ENCODE measurements at regions not wholly inside any gene's neighbourhood (a gene's known extent, or its start where the extent isn't known, plus 50 kb on each side); places are given as distances from the start of the nearest gene placed in this dataset.

DNA sequence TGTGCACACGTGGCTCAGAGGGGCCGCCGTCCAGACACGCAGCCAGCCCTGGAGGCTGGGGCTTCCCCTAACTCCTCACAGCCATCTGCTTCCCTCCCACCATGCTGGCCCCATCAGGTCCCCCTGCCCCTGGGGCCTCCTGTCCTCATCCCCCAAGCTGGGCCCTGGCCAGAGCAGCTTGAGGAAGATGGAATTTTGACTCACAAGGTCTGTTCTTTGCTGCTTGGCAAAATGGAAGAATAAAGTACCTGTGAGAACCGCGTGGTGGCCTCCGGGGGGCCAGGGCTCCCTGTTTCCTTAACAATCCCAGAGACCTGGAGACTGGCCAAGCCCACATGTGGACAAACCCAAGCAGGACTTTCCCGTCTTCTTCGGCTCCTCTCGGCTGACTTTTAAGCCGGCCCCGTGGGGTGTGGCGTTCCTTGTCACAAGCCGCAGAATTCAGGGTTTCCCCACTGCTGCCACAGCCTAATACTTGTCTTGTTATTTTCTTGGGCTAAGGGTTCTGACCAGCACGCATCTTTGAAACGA, 872.8 kb downstream of the BRD1 start:
- ATAC-seq, result no peak
- TF ChIP-seq CSDC2 (CRISPR knock-in tag; IDR thresholded peaks at IDR 0.05) (no peak), OSR1 (CRISPR knock-in tag; IDR thresholded peaks at IDR 0.05) (no peak), ZNF70 (CRISPR knock-in tag; IDR thresholded peaks at IDR 0.05) (no peak), ZNF8 (CRISPR knock-in tag; IDR thresholded peaks at IDR 0.05) (no peak), PPARA (CRISPR knock-in tag; IDR thresholded peaks at IDR 0.05; ENCODE audit: borderline replicate concordance) (no peak), ZFP3 (CRISPR knock-in tag; IDR thresholded peaks at IDR 0.05) (no peak)
- TF ChIP-seq, protein P1, sequence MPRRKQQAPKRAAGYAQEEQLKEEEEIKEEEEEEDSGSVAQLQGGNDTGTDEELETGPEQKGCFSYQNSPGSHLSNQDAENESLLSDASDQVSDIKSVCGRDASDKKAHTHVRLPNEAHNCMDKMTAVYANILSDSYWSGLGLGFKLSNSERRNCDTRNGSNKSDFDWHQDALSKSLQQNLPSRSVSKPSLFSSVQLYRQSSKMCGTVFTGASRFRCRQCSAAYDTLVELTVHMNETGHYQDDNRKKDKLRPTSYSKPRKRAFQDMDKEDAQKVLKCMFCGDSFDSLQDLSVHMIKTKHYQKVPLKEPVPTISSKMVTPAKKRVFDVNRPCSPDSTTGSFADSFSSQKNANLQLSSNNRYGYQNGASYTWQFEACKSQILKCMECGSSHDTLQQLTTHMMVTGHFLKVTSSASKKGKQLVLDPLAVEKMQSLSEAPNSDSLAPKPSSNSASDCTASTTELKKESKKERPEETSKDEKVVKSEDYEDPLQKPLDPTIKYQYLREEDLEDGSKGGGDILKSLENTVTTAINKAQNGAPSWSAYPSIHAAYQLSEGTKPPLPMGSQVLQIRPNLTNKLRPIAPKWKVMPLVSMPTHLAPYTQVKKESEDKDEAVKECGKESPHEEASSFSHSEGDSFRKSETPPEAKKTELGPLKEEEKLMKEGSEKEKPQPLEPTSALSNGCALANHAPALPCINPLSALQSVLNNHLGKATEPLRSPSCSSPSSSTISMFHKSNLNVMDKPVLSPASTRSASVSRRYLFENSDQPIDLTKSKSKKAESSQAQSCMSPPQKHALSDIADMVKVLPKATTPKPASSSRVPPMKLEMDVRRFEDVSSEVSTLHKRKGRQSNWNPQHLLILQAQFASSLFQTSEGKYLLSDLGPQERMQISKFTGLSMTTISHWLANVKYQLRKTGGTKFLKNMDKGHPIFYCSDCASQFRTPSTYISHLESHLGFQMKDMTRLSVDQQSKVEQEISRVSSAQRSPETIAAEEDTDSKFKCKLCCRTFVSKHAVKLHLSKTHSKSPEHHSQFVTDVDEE (CRISPR knock-in tag; IDR thresholded peaks at IDR 0.05), result no peak
- TF ChIP-seq, protein P2, sequence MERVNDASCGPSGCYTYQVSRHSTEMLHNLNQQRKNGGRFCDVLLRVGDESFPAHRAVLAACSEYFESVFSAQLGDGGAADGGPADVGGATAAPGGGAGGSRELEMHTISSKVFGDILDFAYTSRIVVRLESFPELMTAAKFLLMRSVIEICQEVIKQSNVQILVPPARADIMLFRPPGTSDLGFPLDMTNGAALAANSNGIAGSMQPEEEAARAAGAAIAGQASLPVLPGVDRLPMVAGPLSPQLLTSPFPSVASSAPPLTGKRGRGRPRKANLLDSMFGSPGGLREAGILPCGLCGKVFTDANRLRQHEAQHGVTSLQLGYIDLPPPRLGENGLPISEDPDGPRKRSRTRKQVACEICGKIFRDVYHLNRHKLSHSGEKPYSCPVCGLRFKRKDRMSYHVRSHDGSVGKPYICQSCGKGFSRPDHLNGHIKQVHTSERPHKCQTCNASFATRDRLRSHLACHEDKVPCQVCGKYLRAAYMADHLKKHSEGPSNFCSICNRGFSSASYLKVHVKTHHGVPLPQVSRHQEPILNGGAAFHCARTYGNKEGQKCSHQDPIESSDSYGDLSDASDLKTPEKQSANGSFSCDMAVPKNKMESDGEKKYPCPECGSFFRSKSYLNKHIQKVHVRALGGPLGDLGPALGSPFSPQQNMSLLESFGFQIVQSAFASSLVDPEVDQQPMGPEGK (CRISPR knock-in tag; IDR thresholded peaks at IDR 0.05; ENCODE audit: borderline replicate concordance), result no peak

DNA sequence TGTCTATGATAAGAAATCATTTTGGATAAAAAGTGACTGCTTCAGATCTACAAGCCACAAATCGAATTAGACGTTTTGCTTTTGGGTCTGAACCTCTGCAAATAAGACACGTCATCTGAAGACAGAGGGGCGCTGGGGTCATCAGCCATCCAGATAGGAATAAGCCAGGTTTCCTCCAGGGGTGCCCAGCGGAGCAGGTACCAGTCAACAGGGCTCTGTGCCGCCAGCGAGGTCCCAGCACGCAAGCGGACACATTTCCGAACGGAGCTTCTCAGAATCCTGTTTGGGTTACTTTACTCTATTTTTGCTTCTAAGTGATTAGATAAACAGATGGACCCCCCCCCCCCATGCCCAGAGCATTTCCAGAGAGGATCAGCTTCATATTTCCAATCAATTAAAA, 873.8 kb downstream of the BRD1 start:
- ATAC-seq, result no peak
- TF ChIP-seq OSR1 (CRISPR knock-in tag; IDR thresholded peaks at IDR 0.05) (no peak), ZFP30 (CRISPR knock-in tag; IDR thresholded peaks at IDR 0.05) (no peak), SNAI2 (CRISPR knock-in tag; IDR thresholded peaks at IDR 0.05) (no peak), CSDC2 (CRISPR knock-in tag; IDR thresholded peaks at IDR 0.05) (no peak)

DNA sequence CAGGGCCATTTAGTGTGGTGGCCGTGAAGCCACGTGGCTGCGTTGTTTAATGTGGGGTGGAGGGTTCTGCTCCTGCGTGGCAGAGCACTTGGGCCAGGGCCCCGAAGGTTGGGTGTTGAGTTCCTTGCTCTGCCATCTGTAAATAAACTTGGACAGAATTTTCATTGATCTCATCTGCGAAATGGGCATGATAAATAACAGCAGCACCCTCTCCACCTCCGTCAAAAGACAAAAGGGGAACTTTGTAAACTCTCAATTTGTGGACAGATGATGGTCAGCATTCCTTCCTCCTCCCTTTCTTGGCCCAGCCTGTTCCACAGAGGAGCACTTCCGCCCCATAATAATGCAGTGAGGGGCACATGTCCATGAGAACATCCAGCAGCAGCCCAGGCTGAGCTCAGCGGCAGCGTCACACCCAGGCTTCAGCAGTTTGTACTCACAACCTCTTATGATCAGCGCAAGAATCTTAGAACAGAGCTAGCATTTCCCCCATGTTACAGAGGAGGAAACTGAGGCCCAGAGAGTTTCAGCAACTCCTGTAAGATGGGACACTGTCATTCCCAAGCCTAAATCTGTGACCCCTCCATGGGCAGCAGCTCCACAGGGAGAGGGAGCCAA, 874.5 kb downstream of the BRD1 start:
- TF ChIP-seq ZFP30 (CRISPR knock-in tag; IDR thresholded peaks at IDR 0.05), result no peak
- no peak for TF ChIP-seq OSR1 (CRISPR knock-in tag; IDR thresholded peaks at IDR 0.05)
- TF ChIP-seq, protein P2 (CRISPR knock-in tag; IDR thresholded peaks at IDR 0.05; ENCODE audit: borderline replicate concordance), result no peak
- no peak for TF ChIP-seq CSDC2 (CRISPR knock-in tag; IDR thresholded peaks at IDR 0.05)
- no peak for TF ChIP-seq ZNF70 (CRISPR knock-in tag; IDR thresholded peaks at IDR 0.05)
- no peak for TF ChIP-seq ZNF565 (CRISPR knock-in tag; conservative IDR thresholded peaks at IDR 0.05; ENCODE audit: low read depth)
- TF ChIP-seq PPARA (CRISPR knock-in tag; IDR thresholded peaks at IDR 0.05; ENCODE audit: borderline replicate concordance), result no peak
- TF ChIP-seq ZNF8 (CRISPR knock-in tag; IDR thresholded peaks at IDR 0.05), result no peak
- no peak for ATAC-seq

DNA sequence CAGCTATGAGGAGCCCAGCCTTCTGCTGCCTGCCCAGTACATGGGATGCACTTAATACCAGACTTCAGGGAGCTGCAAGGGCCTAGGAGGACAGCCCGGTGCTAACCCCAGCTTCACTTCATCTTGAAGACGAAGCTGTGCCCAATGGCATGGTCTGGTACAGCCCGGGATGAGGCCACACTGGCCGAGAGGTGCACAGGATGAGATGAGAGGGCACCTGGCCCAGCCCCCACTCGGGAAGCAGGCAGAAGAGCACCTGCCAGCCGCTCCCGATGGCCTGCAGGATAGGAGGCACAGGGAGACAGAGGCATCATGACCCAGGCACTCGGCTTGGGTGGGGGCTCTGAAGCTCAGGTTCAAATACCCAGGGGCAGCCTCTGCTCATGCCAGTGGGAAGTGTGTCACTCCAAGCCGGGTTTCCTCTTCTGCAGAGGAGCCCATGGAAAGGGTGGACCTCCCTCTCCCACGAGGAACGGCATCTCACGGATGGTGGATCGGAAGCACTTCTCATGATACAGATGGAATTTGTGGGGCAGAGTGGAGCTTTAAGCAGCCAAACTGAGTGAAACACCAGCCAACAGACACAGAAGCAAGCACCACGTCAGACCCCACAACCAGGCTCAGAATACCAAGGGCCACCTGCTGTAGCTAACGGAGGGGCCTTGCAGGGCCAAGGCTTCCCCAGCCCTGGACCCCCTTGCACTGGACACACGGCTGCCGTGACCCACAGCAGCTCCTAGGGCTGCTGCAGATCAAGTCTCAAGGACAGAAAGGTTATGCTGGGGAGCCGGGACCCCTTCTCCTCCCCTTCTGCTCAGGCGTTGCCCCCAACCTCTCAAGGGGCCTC, 875.2 kb downstream of the BRD1 start:
- TF ChIP-seq SNAI2 (CRISPR knock-in tag; IDR thresholded peaks at IDR 0.05), result no peak
- no peak for TF ChIP-seq ZNF565 (CRISPR knock-in tag; conservative IDR thresholded peaks at IDR 0.05; ENCODE audit: low read depth)
- TF ChIP-seq, protein P3, sequence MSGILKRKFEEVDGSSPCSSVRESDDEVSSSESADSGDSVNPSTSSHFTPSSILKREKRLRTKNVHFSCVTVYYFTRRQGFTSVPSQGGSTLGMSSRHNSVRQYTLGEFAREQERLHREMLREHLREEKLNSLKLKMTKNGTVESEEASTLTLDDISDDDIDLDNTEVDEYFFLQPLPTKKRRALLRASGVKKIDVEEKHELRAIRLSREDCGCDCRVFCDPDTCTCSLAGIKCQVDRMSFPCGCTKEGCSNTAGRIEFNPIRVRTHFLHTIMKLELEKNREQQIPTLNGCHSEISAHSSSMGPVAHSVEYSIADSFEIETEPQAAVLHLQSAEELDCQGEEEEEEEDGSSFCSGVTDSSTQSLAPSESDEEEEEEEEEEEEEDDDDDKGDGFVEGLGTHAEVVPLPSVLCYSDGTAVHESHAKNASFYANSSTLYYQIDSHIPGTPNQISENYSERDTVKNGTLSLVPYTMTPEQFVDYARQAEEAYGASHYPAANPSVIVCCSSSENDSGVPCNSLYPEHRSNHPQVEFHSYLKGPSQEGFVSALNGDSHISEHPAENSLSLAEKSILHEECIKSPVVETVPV (CRISPR knock-in tag; IDR thresholded peaks at IDR 0.05), result no peak
- TF ChIP-seq, protein P2 (CRISPR knock-in tag; IDR thresholded peaks at IDR 0.05; ENCODE audit: borderline replicate concordance), result no peak
- TF ChIP-seq PPARA (CRISPR knock-in tag; IDR thresholded peaks at IDR 0.05; ENCODE audit: borderline replicate concordance), result no peak
- no peak for TF ChIP-seq TOX (CRISPR knock-in tag; IDR thresholded peaks at IDR 0.05; ENCODE audit: borderline replicate concordance)
- TF ChIP-seq ZFP3 (CRISPR knock-in tag; IDR thresholded peaks at IDR 0.05), result no peak
- TF ChIP-seq, protein P4, sequence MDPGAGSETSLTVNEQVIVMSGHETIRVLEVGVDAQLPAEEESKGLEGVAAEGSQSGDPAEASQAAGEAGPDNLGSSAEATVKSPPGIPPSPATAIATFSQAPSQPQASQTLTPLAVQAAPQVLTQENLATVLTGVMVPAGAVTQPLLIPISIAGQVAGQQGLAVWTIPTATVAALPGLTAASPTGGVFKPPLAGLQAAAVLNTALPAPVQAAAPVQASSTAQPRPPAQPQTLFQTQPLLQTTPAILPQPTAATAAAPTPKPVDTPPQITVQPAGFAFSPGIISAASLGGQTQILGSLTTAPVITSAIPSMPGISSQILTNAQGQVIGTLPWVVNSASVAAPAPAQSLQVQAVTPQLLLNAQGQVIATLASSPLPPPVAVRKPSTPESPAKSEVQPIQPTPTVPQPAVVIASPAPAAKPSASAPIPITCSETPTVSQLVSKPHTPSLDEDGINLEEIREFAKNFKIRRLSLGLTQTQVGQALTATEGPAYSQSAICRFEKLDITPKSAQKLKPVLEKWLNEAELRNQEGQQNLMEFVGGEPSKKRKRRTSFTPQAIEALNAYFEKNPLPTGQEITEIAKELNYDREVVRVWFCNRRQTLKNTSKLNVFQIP (CRISPR knock-in tag; IDR thresholded peaks at IDR 0.05; ENCODE audit: borderline replicate concordance, low read depth), result no peak
- no peak for TF ChIP-seq ZNF8 (CRISPR knock-in tag; IDR thresholded peaks at IDR 0.05)
- no peak for TF ChIP-seq ARNTL (CRISPR knock-in tag; IDR thresholded peaks at IDR 0.05; ENCODE audit: borderline replicate concordance, low read depth)
- TF ChIP-seq ZNF70 (CRISPR knock-in tag; IDR thresholded peaks at IDR 0.05), result no peak
- TF ChIP-seq BACH2 (CRISPR knock-in tag; IDR thresholded peaks at IDR 0.05; ENCODE audit: borderline replicate concordance), result no peak
- no peak for TF ChIP-seq ESRRG (CRISPR knock-in tag; IDR thresholded peaks at IDR 0.05)
- no peak for TF ChIP-seq GLIS3 (CRISPR knock-in tag; IDR thresholded peaks at IDR 0.05)
- no peak for TF ChIP-seq ZFP30 (CRISPR knock-in tag; IDR thresholded peaks at IDR 0.05)
- no peak for TF ChIP-seq TCF4 (CRISPR knock-in tag; IDR thresholded peaks at IDR 0.05; ENCODE audit: borderline replicate concordance)
- ATAC-seq, result no peak

Measured in SK-N-SH treated with all-trans-retinoic acid at 6 μM for 48 hours (cell line).